MM.1S (cell line): ENCODE measurements at regions not wholly inside any gene's neighbourhood (a gene's known extent, or its start where the extent isn't known, plus 50 kb on each side); places are given as distances from the start of the nearest gene placed in this dataset.

Experiments used
- DNase-seq: peaks from one replicate; pipeline ENCODE4 v3.0.0-alpha.2; 2015
- H2AFZ ChIP-seq: fragments of 300-600 bp; sonication (generic); 2 replicates; pipeline ENCODE4 v1.6.0; 2016; ENCODE audit warnings: antibody characterized with exemption, low read length
- H3F3A ChIP-seq: fragments of 300-600 bp; sonication (generic); 2 replicates; pipeline ENCODE4 v1.6.1; 2016; ENCODE audit warnings: mild to moderate bottlenecking, antibody characterized with exemption, low read length, moderate library complexity, mixed read lengths; ENCODE audit not compliant: insufficient read depth
- H3K27ac ChIP-seq: fragments of 300-600 bp; sonication (generic); 2 replicates; pipeline ENCODE4 v1.5.1; 2016; ENCODE audit warnings: mild to moderate bottlenecking, low read length
- H3K27me3 ChIP-seq: fragments of 300-600 bp; sonication (generic); replicated peaks from 2 replicates; pipeline ENCODE4 v1.6.0; 2016; ENCODE audit warnings: low read length; ENCODE audit not compliant: insufficient read depth
- H3K36me3 ChIP-seq: fragments of 300-600 bp; sonication (generic); replicated peaks from 2 replicates; pipeline ENCODE4 v1.6.1; 2016; ENCODE audit warnings: mild to moderate bottlenecking, low read length, mixed read lengths; ENCODE audit not compliant: insufficient read depth
- H3K4me1 ChIP-seq: fragments of 300-600 bp; sonication (generic); 2 replicates; pipeline ENCODE4 v1.6.1; 2016; ENCODE audit warnings: low read length, mixed read lengths
- H3K4me2 ChIP-seq: fragments of 300-600 bp; sonication (generic); 2 replicates; pipeline ENCODE4 v1.6.0; 2016; ENCODE audit warnings: low read depth, low read length
- H3K4me3 ChIP-seq: fragments of 300-600 bp; sonication (generic); 2 replicates; pipeline ENCODE4 v1.5.1; 2016; ENCODE audit warnings: low read length, mixed read lengths
- H3K79me2 ChIP-seq: fragments of 300-600 bp; sonication (generic); 2 replicates; pipeline ENCODE4 v1.6.1; 2016; ENCODE audit warnings: mixed run types, low read length, mixed read lengths
- H3K9ac ChIP-seq: fragments of 300-600 bp; sonication (generic); 2 replicates; pipeline ENCODE4 v1.6.1; 2016; ENCODE audit warnings: low read length, mixed read lengths
- H3K9me2 ChIP-seq: fragments of 300-600 bp; sonication (generic); replicated peaks from 2 replicates; pipeline ENCODE4 v1.6.1; 2016; ENCODE audit warnings: mild to moderate bottlenecking, low read length, mixed read lengths; ENCODE audit not compliant: insufficient read depth
- H3K9me3 ChIP-seq: fragments of 300-600 bp; sonication (generic); replicated peaks from 2 replicates; pipeline ENCODE4 v1.6.1; 2016; ENCODE audit warnings: mild to moderate bottlenecking, low read length, mixed read lengths; ENCODE audit not compliant: insufficient read depth
- H4K20me1 ChIP-seq: fragments of 300-600 bp; sonication (generic); 2 replicates; pipeline ENCODE4 v1.6.1; 2016; ENCODE audit warnings: mild to moderate bottlenecking, low read length, moderate library complexity, mixed read lengths; ENCODE audit not compliant: insufficient read depth
- CTCF ChIP-seq: fragments of 300-600 bp; sonication (generic); IDR thresholded peaks from 2 replicates; pipeline ENCODE4 v1.5.1; 2016; ENCODE audit warnings: antibody characterized with exemption, low read length, mixed read lengths
- EZH2 ChIP-seq: fragments of 300-600 bp; sonication (generic); optimal IDR thresholded peaks from 2 replicates; pipeline ENCODE3; 2017; ENCODE audit warnings: low read depth, mild to moderate bottlenecking, antibody characterized with exemption, low read length, mixed read lengths
- EZH2phosphoT487 ChIP-seq: fragments of 300-600 bp; sonication (generic); IDR thresholded peaks from 2 replicates; pipeline ENCODE4 v1.6.1; 2018; ENCODE audit warnings: antibody characterized with exemption, low read length

- H3F3A ChIP-seq: no peaks in the 10 kb centered on the region
- H2AFZ ChIP-seq: no peak overlapping the region
- H3K4me3 ChIP-seq: no peak overlapping the region
- no peaks in the 10 kb centered on the region for H3K27me3 ChIP-seq
- no peaks in the 10 kb centered on the region for H4K20me1 ChIP-seq
- no peak overlapping the region for H3K27ac ChIP-seq
- no peaks in the 10 kb centered on the region for H3K9me3 ChIP-seq
- H3K79me2 ChIP-seq: no peaks in the 10 kb centered on the region
- H3K9ac ChIP-seq: no peak overlapping the region
- no peaks in the 10 kb centered on the region for H3K9me2 ChIP-seq
- no peaks in the 10 kb centered on the region for H3K4me1 ChIP-seq
- H3K4me2 ChIP-seq: no peak overlapping the region
- DNase-seq: no peak
- TF ChIP-seq EZH2phosphoT487 (no peak), EZH2 (no peak), CTCF (no peak)
- no peaks in the 10 kb centered on the region for H3K36me3 ChIP-seq
These were observed 540.1 kb downstream of the CMPK2 start for GRCh38 chr2:6325616-6326015.

GRCh38 chr2:6326958-6327357, 538.7 kb downstream of the CMPK2 start:
- Histone ChIP-seq H3K9ac (no peak overlapping the region), H3K4me3 (no peak overlapping the region), H4K20me1 (no peaks in the 10 kb centered on the region), H3K79me2 (no peaks in the 10 kb centered on the region), H3K4me2 (no peak overlapping the region), H3K27ac (no peak overlapping the region), H3K9me3 (no peaks in the 10 kb centered on the region), H3K4me1 (no peaks in the 10 kb centered on the region), H2AFZ (no peak overlapping the region), H3K27me3 (no peaks in the 10 kb centered on the region), H3K9me2 (no peaks in the 10 kb centered on the region), H3F3A (no peaks in the 10 kb centered on the region), H3K36me3 (no peaks in the 10 kb centered on the region)
- no peak for DNase-seq
- TF ChIP-seq CTCF: no peak
- no peak for TF ChIP-seq EZH2phosphoT487
- TF ChIP-seq EZH2: no peak

GRCh38 chr2:6336752-6337471, 528.8 kb downstream of the CMPK2 start:
- Histone ChIP-seq H3K79me2 (no peaks in the 10 kb centered on the region), H4K20me1 (no peaks in the 10 kb centered on the region), H3K27ac (no peak overlapping the region), H2AFZ (no peak overlapping the region), H3K9me2 (no peaks in the 10 kb centered on the region), H3K4me3 (no peak overlapping the region), H3K36me3 (no peaks in the 10 kb centered on the region), H3K9ac (no peak overlapping the region), H3K4me1 (no peaks in the 10 kb centered on the region), H3K9me3 (no peaks in the 10 kb centered on the region), H3K27me3 (no peaks in the 10 kb centered on the region), H3K4me2 (no peak overlapping the region), H3F3A (no peaks in the 10 kb centered on the region)
- TF ChIP-seq EZH2phosphoT487 (no peak), EZH2 (no peak), CTCF (no peak)
- no peak for DNase-seq
